IMR-90 (cell line): ENCODE measurements at regions not wholly inside any gene's neighbourhood (a gene's known extent, or its start where the extent isn't known, plus 50 kb on each side); places are given as distances from the start of the nearest gene placed in this dataset.

Experiments
- ATAC-seq: fragments of 200-7000 bp; cut with Tn5 transposase; 2 replicates; pipeline ENCODE4 v1.9.1; 2020; ENCODE audit warnings: low read depth, mild to moderate bottlenecking, moderate library complexity
- BruUV-seq: library from RNA; stranded (reverse); fragments of 400-500 nt; replicated peaks from 2 replicates; lab custom pipeline; 2021; lab: Mats Ljungman, UMichigan
- CTCF ChIA-PET: fragments of 300-600 bp; formaldehyde crosslinking; extraction: SDS; loops from one replicate; lab custom pipeline; 2021; ENCODE audit warnings: antibody characterized with exemption; lab: Yijun Ruan, JAX
- POLR2A ChIA-PET: fragments of 300-600 bp; sonication (Branson Sonifier 250); formaldehyde crosslinking; loops from one replicate; lab custom pipeline; 2022; ENCODE audit warnings: antibody characterized with exemption; ENCODE audit not compliant: unreplicated experiment; lab: Charles Lee
- DNase-seq: peaks from one replicate; pipeline ENCODE4 v3.0.0; 2013
- H2AFZ ChIP-seq: replicated peaks from 2 replicates; pipeline ENCODE3; 2013; ENCODE audit warnings: low read length, mild to moderate bottlenecking; ENCODE audit not compliant: poor library complexity
- H2AK5ac ChIP-seq: 2 replicates; pipeline ENCODE4 v1.6.1; 2013; ENCODE audit warnings: low read depth, low read length, inconsistent platforms
- H2AK9ac ChIP-seq: replicated peaks from 2 replicates; pipeline ENCODE3; 2013; ENCODE audit warnings: mild to moderate bottlenecking, low read depth, low read length, moderate library complexity; ENCODE audit not compliant: poor library complexity
- H2BK120ac ChIP-seq: 2 replicates; pipeline ENCODE4 v1.6.1; 2013; ENCODE audit warnings: low read depth, low read length, inconsistent platforms
- H2BK15ac ChIP-seq: 3 replicates; pipeline ENCODE4 v1.6.1; 2013; ENCODE audit warnings: low read depth, low read length, inconsistent platforms
- H2BK20ac ChIP-seq: 2 replicates; pipeline ENCODE4 v1.6.1; 2013; ENCODE audit warnings: low read depth, mild to moderate bottlenecking, inconsistent platforms, low read length, moderate library complexity
- H2BK5ac ChIP-seq: 2 replicates; pipeline ENCODE4 v1.6.1; 2013; ENCODE audit warnings: mild to moderate bottlenecking, low read depth, low read length, inconsistent platforms; ENCODE audit not compliant: poor library complexity, severe bottlenecking
- H3K14ac ChIP-seq: replicated peaks from 2 replicates; pipeline ENCODE4 v1.6.1; 2013; ENCODE audit warnings: low read depth, low read length, inconsistent platforms
- H3K18ac ChIP-seq: 2 replicates; pipeline ENCODE4 v1.6.1; 2013; ENCODE audit warnings: low read depth, low read length, control low read depth
- H3K23ac ChIP-seq: 2 replicates; pipeline ENCODE4 v1.6.1; 2013; ENCODE audit warnings: low read depth, low read length, inconsistent platforms
- H3K27ac ChIP-seq: 2 replicates; pipeline ENCODE4 v1.5.1; 2013; ENCODE audit warnings: mild to moderate bottlenecking, control low read depth, low read length; ENCODE audit not compliant: insufficient read depth
- H3K27me3 ChIP-seq: 2 replicates; pipeline ENCODE4 v1.6.1; 2013; ENCODE audit warnings: low read length; ENCODE audit not compliant: control insufficient read depth, insufficient read depth
- H3K36me3 ChIP-seq: 2 replicates; pipeline ENCODE4 v1.6.1; 2013; ENCODE audit warnings: low read length, mixed read lengths; ENCODE audit not compliant: control insufficient read depth, insufficient read depth
- H3K4ac ChIP-seq: 2 replicates; pipeline ENCODE4 v1.6.1; 2013; ENCODE audit warnings: low read depth, low read length, inconsistent platforms
- H3K4me1 ChIP-seq: 2 replicates; pipeline ENCODE4 v1.6.1; 2013; ENCODE audit warnings: low read length, mixed read lengths; ENCODE audit not compliant: control insufficient read depth, insufficient read depth
- H3K4me2 ChIP-seq: 2 replicates; pipeline ENCODE4 v1.6.1; 2013; ENCODE audit warnings: low read depth, mild to moderate bottlenecking, control low read depth, low read length, moderate library complexity
- H3K4me3 ChIP-seq: 2 replicates; pipeline ENCODE4 v1.5.1; 2013; ENCODE audit warnings: low read depth, mild to moderate bottlenecking, control low read depth, low read length, moderate library complexity; ENCODE audit not compliant: insufficient read depth
- H3K56ac ChIP-seq: 2 replicates; pipeline ENCODE4 v1.6.1; 2013; ENCODE audit warnings: low read length, inconsistent platforms; ENCODE audit not compliant: insufficient read depth; ENCODE audit errors: extremely low read depth
- H3K79me1 ChIP-seq, 2 experiments: 2 replicates each; pipeline ENCODE4 v1.6.1; 2013; ENCODE audit warnings: low read length in 2 of 2, inconsistent platforms in 1 of 2, low read depth in 1 of 2
- H3K9ac ChIP-seq: 2 replicates; pipeline ENCODE4 v1.6.1; 2013; ENCODE audit warnings: low read depth, low read length, control low read depth
- H3K9me1 ChIP-seq: 2 replicates; pipeline ENCODE4 v1.6.1; 2013; ENCODE audit warnings: low read length, inconsistent platforms; ENCODE audit not compliant: insufficient read depth
- H3K9me3 ChIP-seq: 2 replicates; pipeline ENCODE4 v1.6.1; 2013; ENCODE audit warnings: low read length; ENCODE audit not compliant: control insufficient read depth, insufficient read depth
- H4K20me1 ChIP-seq: 2 replicates; pipeline ENCODE4 v1.6.1; 2013; ENCODE audit warnings: low read length, inconsistent platforms; ENCODE audit not compliant: insufficient read depth
- H4K5ac ChIP-seq: 2 replicates; pipeline ENCODE4 v1.6.1; 2013; ENCODE audit warnings: mild to moderate bottlenecking, low read depth, low read length, control low read depth
- H4K8ac ChIP-seq, 2 experiments: 2 replicates each; pipeline ENCODE4 v1.6.1; 2013; ENCODE audit warnings: low read depth in 2 of 2, low read length in 2 of 2, control low read depth in 1 of 2, inconsistent platforms in 1 of 2
- H4K91ac ChIP-seq: 2 replicates; pipeline ENCODE4 v1.6.1; 2013; ENCODE audit warnings: low read depth, low read length, inconsistent platforms; ENCODE audit not compliant: insufficient read depth
- FOS ChIP-seq: fragments of 150-350 bp; IDR thresholded peaks from 2 replicates; pipeline ENCODE4 v1.6.1; 2016; ENCODE audit warnings: low read depth, low read length
- WGBS, 2 experiments: methylation state at CpG; one replicate each; pipeline versions ENCODE4 v1.1.5 to v1.1.7; 2013; ENCODE audit warnings: missing lambda C conversion rate in 2 of 2; ENCODE audit not compliant: insufficient read length in 1 of 2; ENCODE audit errors: extremely low coverage in 2 of 2; 5-methylcytosine and 5-hydroxymethylcytosine counted together
- dilution Hi-C: fragments of 300-500 bp; cut with HindIII; formaldehyde crosslinking; loops from one replicate; pipeline ENCODE4 v1.14.3; 2018; ENCODE audit warnings: low sequenced_read_pairs; ENCODE audit not compliant: unreplicated experiment
- in situ Hi-C: fragments of 300-500 bp; cut with MboI; formaldehyde crosslinking; loops from 3 replicates; pipeline ENCODE4 v1.14.3; 2019; ENCODE audit warnings: low sequenced_read_pairs, inconsistent platforms, mixed read lengths
- intact Hi-C: fragments of 100-400 bp; cut with micrococcal nuclease; formaldehyde crosslinking; loops from 2 replicates; pipeline ENCODE4 v1.10.0; 2022

DNA sequence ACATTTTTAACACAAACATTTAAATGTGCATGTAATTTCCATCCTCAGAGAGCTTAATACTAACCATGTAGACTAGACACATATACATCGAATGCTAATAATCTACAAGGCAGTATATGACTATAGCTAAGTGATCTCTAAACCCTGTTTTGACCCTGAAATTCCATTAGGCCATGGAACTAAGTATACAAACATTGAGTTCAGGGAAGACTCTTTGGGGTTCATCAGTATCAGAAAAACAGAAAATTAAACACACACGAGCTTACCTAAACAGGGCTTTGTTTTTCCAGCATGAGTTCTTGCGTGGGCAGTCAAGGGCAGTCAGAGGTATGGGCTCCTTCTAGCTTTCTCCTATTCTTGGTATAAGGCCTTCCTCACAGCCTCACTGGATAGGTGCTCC lies 106.0 kb upstream of the COPS8 start:
- H3K9me1 ChIP-seq = no peaks in the 10 kb centered on the region
- H2BK5ac ChIP-seq = no peak overlapping the region
- H3K27me3 ChIP-seq = peaks cover 10% of the 10 kb centered on the region
- no peak overlapping the region for H3K27ac ChIP-seq
- H2BK20ac ChIP-seq = no peak overlapping the region
- ATAC-seq (no peak), DNase-seq (no peak)
- H3K18ac ChIP-seq = no peak overlapping the region
- POLR2A ChIA-PET = no interaction called here
- no peak overlapping the region for H3K4me2 ChIP-seq
- H3K4me3 ChIP-seq = no peak overlapping the region
- H3K36me3 ChIP-seq = no peaks in the 10 kb centered on the region
- TF ChIP-seq FOS = no peak
- H3K4ac ChIP-seq = no peak overlapping the region
- H3K56ac ChIP-seq = no peak overlapping the region
- WGBS, 2 experiments = no CpG with 5 or more reads among the region's 3 CpGs
- CTCF ChIA-PET = no interaction called here
- no peak overlapping the region for H3K9ac ChIP-seq
- no peak overlapping the region for H2AK9ac ChIP-seq
- H2AK5ac ChIP-seq = no peak overlapping the region
- H3K9me3 ChIP-seq = peaks cover 4% of the 10 kb centered on the region
- in situ Hi-C loops = no loop called here
- no peak overlapping the region for H2AFZ ChIP-seq
- H2BK15ac ChIP-seq = no peak overlapping the region
- H2BK120ac ChIP-seq = no peak overlapping the region
- no peak overlapping the region for H4K5ac ChIP-seq
- H3K14ac ChIP-seq = no peak overlapping the region
- dilution Hi-C loops = no loop called here
- no peak overlapping the region for H4K8ac ChIP-seq
- no peak overlapping the region for H3K23ac ChIP-seq
- no TSS peak for BruUV-seq
- intact Hi-C loops = no loop called here
- no peak overlapping the region for H4K91ac ChIP-seq
- no peaks in the 10 kb centered on the region for H3K4me1 ChIP-seq
- no peaks in the 10 kb centered on the region for H4K20me1 ChIP-seq
- H3K79me1 ChIP-seq = no peaks in the 10 kb centered on the region
